Upper lobe of left lung (tissue), 6 donors: ENCODE measurements at regions not wholly inside any gene's neighbourhood (a gene's known extent, or its start where the extent isn't known, plus 50 kb on each side); places are given as distances from the start of the nearest gene placed in this dataset.

ENCODE experiments used
- ATAC-seq, 2 donors: fragments of 200-7000 bp; cut with Tn5 transposase; one replicate each; pipeline ENCODE4 v1.9.1; 2022; ENCODE audit warnings: mild to moderate bottlenecking in 2 of 2, moderate library complexity in 2 of 2; ENCODE audit not compliant: low FRiP score in 2 of 2
- DNase-seq, 2 donors: peaks; one replicate each; pipeline ENCODE4 v3.0.0-alpha.2; 2019 to 2020
- H3K27ac ChIP-seq, 4 donors: fragments of 200-600 bp; sonication (generic); one replicate each; pipeline ENCODE4 v1.5.1; 2016 to 2019
- H3K27me3 ChIP-seq, 4 donors: fragments of 200-600 bp; sonication (generic); one replicate each; pipeline ENCODE4 v1.5.1; 2017 to 2019
- H3K36me3 ChIP-seq, 4 donors: fragments of 200-600 bp; sonication (generic); one replicate each; pipeline ENCODE4 v1.5.1; 2016 to 2019
- H3K4me1 ChIP-seq, 4 donors: fragments of 200-600 bp; sonication (generic); one replicate each; pipeline ENCODE4 v1.5.1; 2018 to 2019
- H3K4me3 ChIP-seq, 4 donors: fragments of 200-600 bp; sonication (generic); one replicate each; pipeline ENCODE4 v1.5.1; 2017 to 2019; ENCODE audit warnings: mild to moderate bottlenecking in 2 of 4, moderate library complexity in 1 of 4
- H3K9me3 ChIP-seq, 4 donors: fragments of 200-600 bp; sonication (generic); one replicate each; pipeline ENCODE4 v1.5.1; 2018 to 2019
- EP300 ChIP-seq, 4 donors: sonication (generic); formaldehyde crosslinking; IDR thresholded peaks; one replicate each; pipeline ENCODE4 v1.5.1; 2017; ENCODE audit warnings: antibody characterized with exemption in 4 of 4, control low read depth in 2 of 4
- POLR2A ChIP-seq, 4 donors: fragments of 450-650 bp; IDR thresholded peaks; one replicate each; pipeline ENCODE4 v1.5.1; 2016 to 2017; ENCODE audit warnings: antibody characterized with exemption in 4 of 4, mild to moderate bottlenecking in 2 of 4
- POLR2AphosphoS5 ChIP-seq, 2 donors: sonication (generic); formaldehyde crosslinking; IDR thresholded peaks; one replicate each; pipeline ENCODE4 v1.5.1; 2017; ENCODE audit warnings: antibody characterized with exemption in 2 of 2
- WGBS, 2 donors: methylation state at CpG; one replicate each; pipeline ENCODE4 v1.1.5; 2017 to 2018; 5-methylcytosine and 5-hydroxymethylcytosine counted together
- TF ChIP-seq, protein P1 (sequence below), 6 experiments: fragments of 450-650 bp in 4 of 6; fragments of 200-600 bp in 2 of 6; sonication (generic) in 2 of 6; IDR thresholded peaks; one replicate each; pipeline ENCODE4 v1.5.1; 2016 to 2019; ENCODE audit warnings: antibody characterized with exemption in 6 of 6
- donor health status: DM: no; HTN: no; CAD: no; lungs with moderate emphysema.
- donor health status: DM: no; HTN: yes; CAD: no; lungs with severe emphysema.

DNA sequence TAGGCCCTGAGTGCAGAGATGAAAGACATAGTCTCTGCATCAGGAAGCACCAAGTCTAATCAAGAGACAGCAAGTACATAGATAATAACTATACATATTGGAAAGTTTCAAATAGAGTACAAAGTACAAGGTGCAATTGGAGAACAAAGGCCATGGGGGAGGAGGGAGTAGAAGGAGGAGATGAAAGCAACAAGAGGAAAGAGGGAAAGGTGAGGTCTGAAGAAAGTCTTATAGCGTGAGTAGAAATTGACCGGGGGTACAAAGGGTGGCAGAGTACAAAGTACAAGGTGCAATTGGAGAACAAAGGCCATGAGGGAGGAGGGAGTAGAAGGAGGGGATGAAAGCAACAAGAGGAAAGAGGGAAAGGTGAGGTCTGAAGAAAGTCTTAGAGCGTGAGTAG is 244.2 kb upstream of the JUN start:
- TF ChIP-seq POLR2AphosphoS5 (IDR thresholded peaks at IDR 0.05) (no peak), POLR2A (IDR thresholded peaks at IDR 0.05) (no peak), EP300 (IDR thresholded peaks at IDR 0.05) (no peak)
- TF ChIP-seq, protein P1, sequence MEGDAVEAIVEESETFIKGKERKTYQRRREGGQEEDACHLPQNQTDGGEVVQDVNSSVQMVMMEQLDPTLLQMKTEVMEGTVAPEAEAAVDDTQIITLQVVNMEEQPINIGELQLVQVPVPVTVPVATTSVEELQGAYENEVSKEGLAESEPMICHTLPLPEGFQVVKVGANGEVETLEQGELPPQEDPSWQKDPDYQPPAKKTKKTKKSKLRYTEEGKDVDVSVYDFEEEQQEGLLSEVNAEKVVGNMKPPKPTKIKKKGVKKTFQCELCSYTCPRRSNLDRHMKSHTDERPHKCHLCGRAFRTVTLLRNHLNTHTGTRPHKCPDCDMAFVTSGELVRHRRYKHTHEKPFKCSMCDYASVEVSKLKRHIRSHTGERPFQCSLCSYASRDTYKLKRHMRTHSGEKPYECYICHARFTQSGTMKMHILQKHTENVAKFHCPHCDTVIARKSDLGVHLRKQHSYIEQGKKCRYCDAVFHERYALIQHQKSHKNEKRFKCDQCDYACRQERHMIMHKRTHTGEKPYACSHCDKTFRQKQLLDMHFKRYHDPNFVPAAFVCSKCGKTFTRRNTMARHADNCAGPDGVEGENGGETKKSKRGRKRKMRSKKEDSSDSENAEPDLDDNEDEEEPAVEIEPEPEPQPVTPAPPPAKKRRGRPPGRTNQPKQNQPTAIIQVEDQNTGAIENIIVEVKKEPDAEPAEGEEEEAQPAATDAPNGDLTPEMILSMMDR (IDR thresholded peaks at IDR 0.05), result no peak
- H3K27ac ChIP-seq, result no peak overlapping the region
- peaks cover 0 to 6% (median 0%) of the 10 kb centered on the region in 4 donors for H3K4me1 ChIP-seq
- H3K4me3 ChIP-seq, result no peak overlapping the region
- DNase-seq (no peak), ATAC-seq (no peak)
- H3K36me3 ChIP-seq, result no peaks in the 10 kb centered on the region
- no peaks in the 10 kb centered on the region for H3K9me3 ChIP-seq
- 92 to 99% methylated on average over 3 of the region's 3 CpGs for WGBS, 2 donors
- H3K27me3 ChIP-seq, result no peaks in the 10 kb centered on the region

GRCh38 chr1:59029411-59030167 is 245.7 kb upstream of the JUN start:
- Histone ChIP-seq H3K9me3 (no peaks in the 10 kb centered on the region), H3K4me1 (peaks cover 0 to 6% (median 0%) of the 10 kb centered on the region in 4 donors), H3K4me3 (no peak overlapping the region), H3K27me3 (no peaks in the 10 kb centered on the region), H3K27ac (no peak overlapping the region), H3K36me3 (no peaks in the 10 kb centered on the region)
- DNase-seq (no peak), ATAC-seq (no peak)
- WGBS, 2 donors, result 87% methylated on average over 5 of the region's 5 CpGs
- TF ChIP-seq EP300 (IDR thresholded peaks at IDR 0.05) (no peak), POLR2AphosphoS5 (IDR thresholded peaks at IDR 0.05) (no peak), POLR2A (IDR thresholded peaks at IDR 0.05) (no peak)
- TF ChIP-seq, protein P1 (IDR thresholded peaks at IDR 0.05), result no peak

GRCh38 chr1:59032228-59032627 is 248.4 kb upstream of the JUN start:
- Histone ChIP-seq H3K36me3 (no peaks in the 10 kb centered on the region), H3K27me3 (no peaks in the 10 kb centered on the region), H3K4me3 (no peak overlapping the region), H3K9me3 (no peaks in the 10 kb centered on the region), H3K4me1 (no peaks in the 10 kb centered on the region), H3K27ac (no peak overlapping the region)
- DNase-seq, result no peak
- ATAC-seq, result no peak
- no peak for TF ChIP-seq EP300 (IDR thresholded peaks at IDR 0.05)
- 96 to 100% methylated on average over 2 of the region's 2 CpGs for WGBS, 2 donors

GRCh38 chr1:59033761-59034160 is 249.9 kb upstream of the JUN start:
- H3K27ac ChIP-seq, result no peak overlapping the region
- TF ChIP-seq POLR2AphosphoS5 (IDR thresholded peaks at IDR 0.05) (no peak), EP300 (IDR thresholded peaks at IDR 0.05) (no peak), POLR2A (IDR thresholded peaks at IDR 0.05) (no peak)
- TF ChIP-seq, protein P1 (IDR thresholded peaks at IDR 0.05), result no peak
- no peaks in the 10 kb centered on the region for H3K4me1 ChIP-seq
- H3K27me3 ChIP-seq, result no peaks in the 10 kb centered on the region
- ATAC-seq (no peak), DNase-seq (no peak)
- no peaks in the 10 kb centered on the region for H3K36me3 ChIP-seq
- 97 to 98% methylated on average over 4 of the region's 4 CpGs for WGBS, 2 donors
- no peaks in the 10 kb centered on the region for H3K9me3 ChIP-seq
- no peak overlapping the region for H3K4me3 ChIP-seq

- no peaks in the 10 kb centered on the region for H3K4me1 ChIP-seq
- ATAC-seq (no peak), DNase-seq (no peak)
- WGBS, 2 donors, result 74 to 83% methylated on average over 4 to 10 of the region's 10 CpGs
- TF ChIP-seq POLR2A (IDR thresholded peaks at IDR 0.05) (no peak), POLR2AphosphoS5 (IDR thresholded peaks at IDR 0.05) (no peak), EP300 (IDR thresholded peaks at IDR 0.05) (no peak)
- TF ChIP-seq, protein P1 (IDR thresholded peaks at IDR 0.05), result no peak
- no peak overlapping the region for H3K27ac ChIP-seq
- no peaks in the 10 kb centered on the region for H3K36me3 ChIP-seq
- no peaks in the 10 kb centered on the region for H3K27me3 ChIP-seq
- H3K9me3 ChIP-seq, result no peaks in the 10 kb centered on the region
- H3K4me3 ChIP-seq, result no peak overlapping the region
Observed at GRCh38 chr1:59034925-59035324, 251.1 kb upstream of the JUN start.
